LNCaP clone FGC (cell line): ENCODE measurements at regions not wholly inside any gene's neighbourhood (a gene's known extent, or its start where the extent isn't known, plus 50 kb on each side); places are given as distances from the start of the nearest gene placed in this dataset.

Source experiments
- DNase-seq: peaks from one replicate; pipeline ENCODE4 v3.0.0-alpha.2; 2011; ENCODE audit warnings: low read depth
- H3K4me3 ChIP-seq: 2 replicates; pipeline ENCODE4 v1.5.1; 2011; ENCODE audit warnings: mild to moderate bottlenecking, low read depth, low read length, control low read depth
- CTCF ChIP-seq: IDR thresholded peaks from 2 replicates; pipeline ENCODE4 v1.5.1; 2012; ENCODE audit warnings: mild to moderate bottlenecking; ENCODE audit not compliant: control insufficient read depth, insufficient read depth; ENCODE audit errors: extremely low read depth

GRCh38 chr5:158170060-158170459 is 311.1 kb upstream of the CLINT1 start:
- DNase-seq: no peak
- H3K4me3 ChIP-seq: no peak overlapping the region
- no peak for TF ChIP-seq CTCF

- no peak for DNase-seq
- no peak overlapping the region for H3K4me3 ChIP-seq
- TF ChIP-seq CTCF: no peak
Observed at GRCh38 chr5:158166424-158166823, 307.5 kb upstream of the CLINT1 start.

- no peak overlapping the region for H3K4me3 ChIP-seq
- no peak for DNase-seq
- TF ChIP-seq CTCF: no peak
Observed at GRCh38 chr5:158165647-158166046, 306.7 kb upstream of the CLINT1 start.

GRCh38 chr5:158164296-158165047 is 305.5 kb upstream of the CLINT1 start:
- no peak for TF ChIP-seq CTCF
- no peak overlapping the region for H3K4me3 ChIP-seq
- no peak for DNase-seq

- H3K4me3 ChIP-seq: no peak overlapping the region
- DNase-seq: no peak
- no peak for TF ChIP-seq CTCF
Observed at GRCh38 chr5:158163451-158164295, 304.7 kb upstream of the CLINT1 start.

GRCh38 chr5:158162479-158163034 is 303.6 kb upstream of the CLINT1 start:
- DNase-seq: no peak
- H3K4me3 ChIP-seq: no peak overlapping the region
- TF ChIP-seq CTCF: no peak
